Right lobe of liver (tissue), 4 donors: ENCODE measurements at regions not wholly inside any gene's neighbourhood (a gene's known extent, or its start where the extent isn't known, plus 50 kb on each side); places are given as distances from the start of the nearest gene placed in this dataset.

Source experiments
- CTCF ChIP-seq, 4 donors: fragments of 200-600 bp in 3 of 4; fragments of 450-650 bp in 1 of 4; IDR thresholded peaks; one replicate each; pipeline versions ENCODE4 v1.5.1 to v1.8.0; 2016 to 2022; ENCODE audit warnings: antibody characterized with exemption in 4 of 4, mild to moderate bottlenecking in 2 of 4
- POLR2A ChIP-seq: fragments of 450-650 bp; IDR thresholded peaks from one replicate; pipeline ENCODE4 v1.6.1; 2017; ENCODE audit warnings: antibody characterized with exemption, mild to moderate bottlenecking
- donor health status: DM: no; HTN: no; CAD: no.
- donor health status: DM: no; HTN: no; CAD: no.
- donor health status: DM: no; HTN: yes; CAD: no.

GRCh38 chr4:179492260-179493080, 2050.2 kb upstream of the AGA start:
- TF ChIP-seq CTCF (IDR thresholded peaks at IDR 0.05): no peak
- TF ChIP-seq POLR2A: no peak
